DMS79 (cell line): ENCODE measurements at regions not wholly inside any gene's neighbourhood (a gene's known extent, or its start where the extent isn't known, plus 50 kb on each side); places are given as distances from the start of the nearest gene placed in this dataset.

Experiments
- DNase-seq: peaks from one replicate; lab custom pipeline; 2025; lab: John Stamatoyannopoulos, UW

- no peak for DNase-seq
Observed at GRCh38 chr18:8536922-8537321, 72.3 kb upstream of the RAB12 start.

- no peak for DNase-seq
Observed at GRCh38 chr18:8537400-8537799, 71.8 kb upstream of the RAB12 start.

GRCh38 chr18:8538935-8539334 is 70.3 kb upstream of the RAB12 start:
- DNase-seq: no peak

DNA sequence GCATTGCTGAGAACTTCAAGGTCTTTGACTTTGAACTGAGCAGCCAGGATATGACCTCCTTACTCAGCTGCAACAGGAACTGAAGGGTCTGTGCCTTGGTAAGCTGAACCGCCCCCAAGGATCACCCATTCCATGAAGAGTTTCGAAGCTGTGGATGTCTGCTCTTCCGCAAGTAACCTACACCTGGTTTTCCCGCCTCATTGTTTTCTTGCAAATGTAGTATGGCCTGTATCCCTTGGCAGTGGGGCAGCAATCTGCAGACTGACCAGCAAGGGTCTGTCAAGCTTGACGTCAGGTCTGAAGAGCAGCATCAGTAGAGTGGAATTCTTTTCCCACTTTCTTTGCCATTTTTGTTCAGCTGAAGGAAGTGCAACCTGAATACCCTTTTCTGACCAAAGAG is 62.6 kb upstream of the RAB12 start:
- DNase-seq: no peak

- no peak for DNase-seq
Observed at GRCh38 chr18:8548186-8548585, 61.1 kb upstream of the RAB12 start.

GRCh38 chr18:8549254-8549757 is 59.9 kb upstream of the RAB12 start:
- no peak for DNase-seq

GRCh38 chr18:8552151-8552550 is 57.1 kb upstream of the RAB12 start:
- no peak for DNase-seq

- no peak for DNase-seq
Observed at GRCh38 chr18:8554354-8554753, 54.9 kb upstream of the RAB12 start.

DNA sequence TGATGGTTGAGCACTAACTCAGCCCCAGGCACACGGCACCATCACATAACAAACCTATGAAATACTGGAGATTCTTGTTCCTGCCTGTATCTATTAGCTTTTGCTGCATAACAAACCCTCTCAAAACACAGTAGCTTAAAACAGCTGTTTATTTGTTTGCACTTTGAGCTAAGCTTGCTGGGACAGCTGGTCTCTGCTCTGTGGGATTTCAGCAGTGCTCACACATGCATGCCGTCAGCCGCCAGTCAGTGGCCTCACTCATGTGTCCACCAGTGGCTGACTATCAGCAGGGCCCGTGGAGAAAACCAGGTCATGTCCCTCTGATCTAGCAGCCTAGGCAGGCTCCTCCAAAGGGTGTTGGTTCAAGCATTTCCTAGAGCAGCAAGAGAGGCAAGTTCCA is 52.8 kb upstream of the RAB12 start:
- DNase-seq: no peak
